Pancreas (tissue), 10 donors: ENCODE measurements at regions not wholly inside any gene's neighbourhood (a gene's known extent, or its start where the extent isn't known, plus 50 kb on each side); places are given as distances from the start of the nearest gene placed in this dataset.

Experiments
- ATAC-seq, 4 donors: fragments of 200-7000 bp; cut with Tn5 transposase; one replicate each; pipeline versions ENCODE4 v1.8.0 to v1.9.1; 2020; ENCODE audit warnings: mild to moderate bottlenecking in 4 of 4, moderate library complexity in 4 of 4
- DNase-seq, 6 donors: peaks; one replicate each; pipeline ENCODE4 v3.0.0-alpha.2; 2020
- FAIRE-seq: peaks from 2 replicates; lab custom pipeline; 2012; peaks lifted over from hg19 to GRCh38; lab: Jason Lieb, UNC
- H3K27ac ChIP-seq, 4 donors: fragments of 200-600 bp; sonication (generic); 1 replicate in 3 of 4; 2 replicates in 1 of 4; pipeline versions ENCODE4 v1.5.0 to v1.8.0; 2020
- H3K27me3 ChIP-seq, 4 donors: fragments of 200-600 bp; one replicate each; pipeline ENCODE4 v1.8.0; 2021
- H3K36me3 ChIP-seq, 3 donors: fragments of 200-600 bp; sonication (generic) in 1 of 3; one replicate each; pipeline versions ENCODE4 v1.5.0 to v1.8.0; 2020 to 2021
- H3K4me1 ChIP-seq, 3 donors: fragments of 200-600 bp; one replicate each; pipeline ENCODE4 v1.8.0; 2021
- H3K4me3 ChIP-seq, 4 donors: fragments of 200-600 bp; sonication (generic) in 2 of 4; one replicate each; pipeline versions ENCODE4 v1.5.0 to v1.8.0; 2020 to 2021
- H3K9me3 ChIP-seq, 4 donors: fragments of 200-600 bp; one replicate each; pipeline ENCODE4 v1.8.0; 2021
- WGBS, 2 donors: extraction: QIAGEN DNeasy Blood & Tissue Kit; methylation state at CpG; one replicate each; pipeline ENCODE4 v1.1.7; 2013; 5-methylcytosine and 5-hydroxymethylcytosine counted together
- intact Hi-C, 3 donors: fragments of 100-400 bp; cut with DNase I; formaldehyde crosslinking; loops; one replicate each; pipeline versions ENCODE4 v1.11.1 to v1.14.2; 2022
- TF ChIP-seq, protein P1 (sequence below), 4 donors: fragments of 200-600 bp; sonication (generic) in 3 of 4; IDR thresholded peaks; one replicate each; pipeline versions ENCODE4 v1.5.0 to v1.8.0; 2021; ENCODE audit warnings: antibody characterized with exemption in 4 of 4
- donor health status: healthy with polysubstance abuse.
- donor health status: DM: no; HTN: no; CAD: no; lungs with moderate emphysema.
- donor health status: DM: no; HTN: no; CAD: no.
- donor health status: control.
- donor health status: control.
- donor health status: Bipolar disorder and iron deficiency.
- donor health status: DM: yes; HTN: yes; CAD: no.
- donor health status: DM: no; HTN: no; CAD: no.
- donor health status: DM: no; HTN: no; CAD: no.
- donor health status: DM: yes; HTN: yes; CAD: no.

GRCh38 chr3:165643425-165643824 lies 193.8 kb downstream of the BCHE start:
- peak; percentile 43 to 51 (median 48) for ATAC-seq
- TF ChIP-seq, protein P1, sequence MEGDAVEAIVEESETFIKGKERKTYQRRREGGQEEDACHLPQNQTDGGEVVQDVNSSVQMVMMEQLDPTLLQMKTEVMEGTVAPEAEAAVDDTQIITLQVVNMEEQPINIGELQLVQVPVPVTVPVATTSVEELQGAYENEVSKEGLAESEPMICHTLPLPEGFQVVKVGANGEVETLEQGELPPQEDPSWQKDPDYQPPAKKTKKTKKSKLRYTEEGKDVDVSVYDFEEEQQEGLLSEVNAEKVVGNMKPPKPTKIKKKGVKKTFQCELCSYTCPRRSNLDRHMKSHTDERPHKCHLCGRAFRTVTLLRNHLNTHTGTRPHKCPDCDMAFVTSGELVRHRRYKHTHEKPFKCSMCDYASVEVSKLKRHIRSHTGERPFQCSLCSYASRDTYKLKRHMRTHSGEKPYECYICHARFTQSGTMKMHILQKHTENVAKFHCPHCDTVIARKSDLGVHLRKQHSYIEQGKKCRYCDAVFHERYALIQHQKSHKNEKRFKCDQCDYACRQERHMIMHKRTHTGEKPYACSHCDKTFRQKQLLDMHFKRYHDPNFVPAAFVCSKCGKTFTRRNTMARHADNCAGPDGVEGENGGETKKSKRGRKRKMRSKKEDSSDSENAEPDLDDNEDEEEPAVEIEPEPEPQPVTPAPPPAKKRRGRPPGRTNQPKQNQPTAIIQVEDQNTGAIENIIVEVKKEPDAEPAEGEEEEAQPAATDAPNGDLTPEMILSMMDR (IDR thresholded peaks at IDR 0.05): no peak
- FAIRE-seq: no peak
- Histone ChIP-seq H3K4me1 (no peaks in the 10 kb centered on the region), H3K9me3 (no peaks in the 10 kb centered on the region), H3K27me3 (no peaks in the 10 kb centered on the region), H3K27ac (peak overlapping the region in 2 of 4 donors; percentile 3 to 12), H3K36me3 (no peaks in the 10 kb centered on the region), H3K4me3 (no peak overlapping the region)
- no peak for DNase-seq
- intact Hi-C loops: no loop called here
- 84 to 92% methylated on average over 2 of the region's 2 CpGs for WGBS, 2 donors

DNA sequence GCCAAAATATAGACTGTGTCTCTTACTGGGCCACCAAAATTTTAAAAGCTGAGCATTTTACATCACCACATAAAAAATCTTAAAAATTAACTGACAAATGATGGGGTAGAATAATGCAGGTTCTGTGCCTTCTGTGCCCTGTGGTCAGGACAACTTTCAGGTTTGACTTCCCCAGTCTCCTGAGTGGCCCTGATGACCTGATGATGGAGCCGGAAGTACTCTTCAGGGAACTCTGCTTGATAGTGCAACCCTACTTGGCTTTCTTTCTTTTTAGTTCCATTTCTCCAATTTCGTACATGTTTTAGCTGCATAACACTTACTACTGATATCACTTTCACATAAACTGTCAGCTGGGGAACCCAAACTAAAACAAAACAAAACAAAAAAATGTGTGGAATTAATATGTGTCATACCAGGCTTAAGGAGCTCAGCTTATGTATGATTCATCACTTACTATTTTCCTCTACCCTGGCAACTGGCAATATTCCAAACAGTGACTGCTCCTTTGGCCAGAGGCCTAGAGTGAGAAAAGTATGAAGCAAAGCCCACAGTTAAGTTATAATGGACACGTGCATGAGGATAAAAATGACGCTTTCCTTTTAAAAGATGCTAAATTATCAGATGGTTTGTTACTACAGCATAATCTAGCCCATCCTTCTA lies 194.3 kb downstream of the BCHE start:
- no peak overlapping the region for H3K4me3 ChIP-seq
- WGBS, 2 donors: 49 to 53% methylated on average over 4 of the region's 4 CpGs
- DNase-seq (peak in 4 of 6 donors; percentile 41 to 70 (median 56)), FAIRE-seq (peak; percentile 76), ATAC-seq (peak; percentile 88 to 96 (median 92))
- H3K4me1 ChIP-seq: no peaks in the 10 kb centered on the region
- H3K27ac ChIP-seq: peak overlapping the region in 1 of 4 donors; percentile 12
- no peaks in the 10 kb centered on the region for H3K36me3 ChIP-seq
- H3K9me3 ChIP-seq: no peaks in the 10 kb centered on the region
- intact Hi-C loops: no loop called here
- no peaks in the 10 kb centered on the region for H3K27me3 ChIP-seq
- TF ChIP-seq, protein P1 (IDR thresholded peaks at IDR 0.05): no peak

DNA sequence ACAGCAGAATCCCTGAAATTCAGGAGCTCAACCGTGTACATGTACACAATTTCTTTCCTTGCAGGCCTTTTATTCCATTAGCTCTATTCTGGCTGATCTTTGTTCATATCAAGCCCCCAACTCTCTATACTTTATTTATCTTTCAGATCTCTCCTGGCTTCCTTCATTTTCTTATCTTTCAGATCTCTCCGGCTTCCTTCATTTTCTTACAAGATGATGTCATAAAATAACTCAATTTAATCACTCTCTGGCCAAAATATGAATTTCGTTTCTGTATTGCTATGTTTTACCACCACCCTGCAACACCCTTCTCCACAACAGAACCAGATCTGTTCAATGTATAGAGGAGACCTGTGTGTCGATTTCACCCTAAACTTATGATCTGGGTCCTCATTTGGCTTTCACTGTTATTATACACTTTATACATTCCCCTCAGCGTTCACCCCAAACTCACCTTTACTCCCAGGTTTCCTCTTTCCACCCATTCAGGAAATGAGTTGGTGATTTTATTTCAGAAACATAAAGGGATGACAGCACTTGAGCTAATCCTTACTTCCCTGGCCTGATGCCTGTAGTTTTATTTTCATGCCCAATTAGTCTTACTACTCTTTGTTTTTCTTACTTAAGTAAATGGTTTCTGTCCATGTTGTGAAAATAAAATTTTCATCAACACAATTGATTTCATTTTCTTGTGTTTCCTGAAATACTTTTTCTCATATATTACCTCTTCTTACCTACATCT lies 195.5 kb downstream of the BCHE start:
- H3K4me3 ChIP-seq: no peak overlapping the region
- no peak overlapping the region for H3K27ac ChIP-seq
- TF ChIP-seq, protein P1 (IDR thresholded peaks at IDR 0.05): no peak
- H3K4me1 ChIP-seq: no peaks in the 10 kb centered on the region
- DNase-seq (no peak), FAIRE-seq (no peak), ATAC-seq (no peak)
- H3K36me3 ChIP-seq: no peaks in the 10 kb centered on the region
- intact Hi-C loops: no loop called here
- H3K9me3 ChIP-seq: no peaks in the 10 kb centered on the region
- WGBS, 2 donors: 80 to 86% methylated on average over 5 of the region's 5 CpGs
- H3K27me3 ChIP-seq: no peaks in the 10 kb centered on the region

GRCh38 chr3:165640970-165641369 lies 196.3 kb downstream of the BCHE start:
- WGBS, 2 donors: 56 to 69% methylated on average over 1 of the region's 1 CpG
- TF ChIP-seq, protein P1 (IDR thresholded peaks at IDR 0.05): no peak
- FAIRE-seq (no peak), DNase-seq (no peak), ATAC-seq (peak; percentile 34 to 55 (median 50))
- Histone ChIP-seq H3K4me3 (no peak overlapping the region), H3K27me3 (no peaks in the 10 kb centered on the region), H3K4me1 (no peaks in the 10 kb centered on the region), H3K27ac (no peak overlapping the region), H3K36me3 (no peaks in the 10 kb centered on the region), H3K9me3 (no peaks in the 10 kb centered on the region)
- intact Hi-C loops: no loop called here

- Histone ChIP-seq H3K4me3 (no peak overlapping the region), H3K9me3 (no peaks in the 10 kb centered on the region), H3K4me1 (no peaks in the 10 kb centered on the region), H3K27me3 (no peaks in the 10 kb centered on the region), H3K36me3 (no peaks in the 10 kb centered on the region), H3K27ac (no peak overlapping the region)
- no peak for DNase-seq
- TF ChIP-seq, protein P1 (IDR thresholded peaks at IDR 0.05): no peak
- ATAC-seq: no peak
- intact Hi-C loops: no loop called here
- 63 to 77% methylated on average over 1 of the region's 1 CpG for WGBS, 2 donors
- no peak for FAIRE-seq
These were observed 197.2 kb downstream of the BCHE start for GRCh38 chr3:165640031-165640430.
